GM12878 (cell line): ENCODE measurements at regions not wholly inside any gene's neighbourhood (a gene's known extent, or its start where the extent isn't known, plus 50 kb on each side); places are given as distances from the start of the nearest gene placed in this dataset.

Experiments used
- ATAC-seq: fragments of 200-7000 bp; cut with Tn5 transposase; 3 replicates; pipeline ENCODE4 v1.9.1; 2020; ENCODE audit warnings: mild to moderate bottlenecking, moderate library complexity
- BruUV-seq: library from RNA; stranded (reverse); fragments of 400-500 nt; replicated peaks from 2 replicates; lab custom pipeline; 2021; lab: Mats Ljungman, UMichigan
- CTCF ChIA-PET: fragments of 300-600 bp; sonication (Branson Sonifier 250); formaldehyde crosslinking; extraction: SDS; loops from one replicate; lab custom pipeline; 2021; ENCODE audit warnings: inconsistent platforms; lab: Yijun Ruan, JAX
- POLR2A ChIA-PET: fragments of 350-600 bp; formaldehyde crosslinking; extraction: SDS; loops from one replicate; lab custom pipeline; 2021; ENCODE audit warnings: inconsistent platforms; lab: Charles Lee
- RAD21 ChIA-PET: fragments of 300-600 bp; sonication (Branson Sonifier 250); formaldehyde crosslinking; loops from one replicate; lab custom pipeline; 2023; ENCODE audit warnings: antibody characterized with exemption; ENCODE audit not compliant: unreplicated experiment; lab: Charles Lee
- SMC1A ChIA-PET: fragments of 300-600 bp; sonication (Branson Sonifier 250); formaldehyde crosslinking; loops from one replicate; lab custom pipeline; 2023; ENCODE audit not compliant: unreplicated experiment, uncharacterized antibody; lab: Charles Lee
- DNase-seq: peaks from one replicate; pipeline ENCODE4 v3.0.0-alpha.2; 2011; ENCODE audit warnings: low read depth, low spot score
- FAIRE-seq: peaks from 3 replicates; lab custom pipeline; 2011; peaks lifted over from hg19 to GRCh38; lab: Jason Lieb, UNC
- H2AFZ ChIP-seq: 2 replicates; pipeline ENCODE4 v1.6.0; 2011; ENCODE audit warnings: low read depth, low read length, control low read depth; ENCODE audit not compliant: control insufficient read depth
- H3K27ac ChIP-seq: 2 replicates; pipeline ENCODE4 v1.5.1; 2011; ENCODE audit warnings: control low read depth; ENCODE audit not compliant: control insufficient read depth, insufficient read depth
- H3K27me3 ChIP-seq, 2 experiments: replicated peaks in 1 of 2; 2 replicates each; pipeline versions ENCODE4 v1.6.0 to v1.6.1; 2011; ENCODE audit warnings: low read length in 1 of 2; ENCODE audit not compliant: control insufficient read depth in 2 of 2, insufficient read depth in 2 of 2
- H3K36me3 ChIP-seq, 2 experiments: 2 replicates each; pipeline ENCODE4 v1.5.1; 2011; ENCODE audit warnings: low read length in 1 of 2; ENCODE audit not compliant: control insufficient read depth in 2 of 2, insufficient read depth in 2 of 2
- H3K4me1 ChIP-seq: 2 replicates; pipeline ENCODE4 v1.6.1; 2011; ENCODE audit warnings: mild to moderate bottlenecking, low read length, moderate library complexity, mixed read lengths; ENCODE audit not compliant: control insufficient read depth, insufficient read depth
- H3K4me2 ChIP-seq: 2 replicates; pipeline ENCODE4 v1.6.0; 2011; ENCODE audit warnings: control low read depth; ENCODE audit not compliant: control insufficient read depth, insufficient read depth
- H3K4me3 ChIP-seq: fragments of 200-600 bp; sonication (generic); 2 replicates; pipeline ENCODE4 v1.5.1; 2016
- H3K79me2 ChIP-seq: 2 replicates; pipeline ENCODE4 v1.6.0; 2011; ENCODE audit warnings: low read length; ENCODE audit not compliant: control insufficient read depth, insufficient read depth
- H3K9ac ChIP-seq: 2 replicates; pipeline ENCODE4 v1.8.0; 2011; ENCODE audit warnings: low read length, control low read depth, mixed read lengths; ENCODE audit not compliant: control insufficient read depth, insufficient read depth
- H3K9me3 ChIP-seq: replicated peaks from 3 replicates; pipeline ENCODE4 v1.5.1; 2011; ENCODE audit warnings: mild to moderate bottlenecking, low read length; ENCODE audit not compliant: control insufficient read depth, insufficient read depth
- H4K20me1 ChIP-seq: 2 replicates; pipeline ENCODE4 v1.6.0; 2011; ENCODE audit not compliant: control insufficient read depth, insufficient read depth
- ATF2 ChIP-seq: IDR thresholded peaks from 2 replicates; pipeline ENCODE4 v1.6.1; 2012; ENCODE audit warnings: low read length, inconsistent platforms
- E2F4 ChIP-seq: IDR thresholded peaks from 2 replicates; pipeline ENCODE4 v1.6.1; 2012; ENCODE audit warnings: low read depth, low read length, improper control_type of control experiment
- EED ChIP-seq: sonication (generic); IDR thresholded peaks from 2 replicates; pipeline ENCODE4 v1.6.1; 2016; ENCODE audit warnings: antibody characterized with exemption, low read depth
- FOXM1 ChIP-seq: IDR thresholded peaks from 2 replicates; pipeline ENCODE4 v1.6.1; 2012; ENCODE audit warnings: low read depth, mild to moderate bottlenecking, inconsistent platforms, low read length, moderate library complexity
- GATAD2B ChIP-seq: fragments of 450-650 bp; conservative IDR thresholded peaks from 2 replicates; pipeline ENCODE4 v1.6.1; 2017; ENCODE audit warnings: low read depth, mild to moderate bottlenecking, moderate library complexity
- HCFC1 ChIP-seq: fragments of 150-350 bp; IDR thresholded peaks from 2 replicates; pipeline ENCODE4 v1.6.1; 2014; ENCODE audit warnings: low read length
- IRF4 ChIP-seq: IDR thresholded peaks from 2 replicates; pipeline ENCODE4 v1.6.1; 2011; ENCODE audit warnings: low read depth, low read length
- MAX ChIP-seq: IDR thresholded peaks from 2 replicates; pipeline ENCODE4 v1.6.1; 2012; ENCODE audit warnings: low read depth, low read length, improper control_type of control experiment
- NR2C2 ChIP-seq: IDR thresholded peaks from 2 replicates; pipeline ENCODE4 v1.6.1; 2011; ENCODE audit warnings: borderline replicate concordance, low read depth; ENCODE audit not compliant: control insufficient read depth, insufficient read length
- PML ChIP-seq: IDR thresholded peaks from 2 replicates; pipeline ENCODE4 v1.6.1; 2012; ENCODE audit warnings: low read length, inconsistent platforms
- POLR2AphosphoS2 ChIP-seq: IDR thresholded peaks from 2 replicates; pipeline ENCODE4 v1.6.1; 2011; ENCODE audit warnings: low read depth, mild to moderate bottlenecking, low read length, improper control_type of control experiment, moderate library complexity
- RB1 ChIP-seq: fragments of 450-650 bp; formaldehyde crosslinking; IDR thresholded peaks from 2 replicates; pipeline ENCODE4 v1.6.1; 2017; ENCODE audit warnings: mild to moderate bottlenecking, borderline replicate concordance
- SMAD1 ChIP-seq: fragments of 450-650 bp; IDR thresholded peaks from 2 replicates; pipeline ENCODE4 v1.6.1; 2018; ENCODE audit warnings: mild to moderate bottlenecking, low read depth; ENCODE audit not compliant: partially characterized antibody
- SP1 ChIP-seq: IDR thresholded peaks from one replicate; pipeline ENCODE4 v1.6.1; 2011; ENCODE audit warnings: low read depth, low read length
- WRNIP1 ChIP-seq: IDR thresholded peaks from 2 replicates; pipeline ENCODE4 v1.6.1; 2011; ENCODE audit warnings: low read depth, low read length, improper control_type of control experiment, borderline replicate concordance
- ZNF217 ChIP-seq: fragments of 450-650 bp; IDR thresholded peaks from 2 replicates; pipeline ENCODE4 v1.6.1; 2017; ENCODE audit warnings: antibody characterized with exemption, mild to moderate bottlenecking
- ZNF622 ChIP-seq: fragments of 450-650 bp; IDR thresholded peaks from 2 replicates; pipeline ENCODE4 v1.6.1; 2017; ENCODE audit warnings: mild to moderate bottlenecking, inconsistent platforms
- ZSCAN29 ChIP-seq: fragments of 450-650 bp; IDR thresholded peaks from 2 replicates; pipeline ENCODE4 v1.6.1; 2017; ENCODE audit warnings: mild to moderate bottlenecking, moderate library complexity
- in situ Hi-C: fragments of 300-500 bp; cut with MboI; formaldehyde crosslinking; loops from 9 replicates; pipeline ENCODE4 v1.14.3; 2018; ENCODE audit warnings: mixed read lengths
- intact Hi-C: fragments of 100-400 bp; cut with micrococcal nuclease; formaldehyde crosslinking; loops from one replicate; pipeline ENCODE4 v1.14.2; 2022; ENCODE audit not compliant: unreplicated experiment
- TF ChIP-seq, protein P1 (sequence below): fragments of 450-650 bp; IDR thresholded peaks from 2 replicates; pipeline ENCODE4 v1.6.1; 2018; ENCODE audit warnings: borderline replicate concordance, mild to moderate bottlenecking; ENCODE audit not compliant: partially characterized antibody
- TF ChIP-seq, protein P2 (sequence below): fragments of 450-650 bp; IDR thresholded peaks from 2 replicates; pipeline ENCODE4 v1.6.1; 2017; ENCODE audit warnings: mild to moderate bottlenecking, low read depth, inconsistent platforms; ENCODE audit not compliant: poor library complexity, severe bottlenecking

- no peak for TF ChIP-seq EED
- TF ChIP-seq ZSCAN29: no peak
- no peak for TF ChIP-seq ZNF622
- no peak for TF ChIP-seq POLR2AphosphoS2
- TF ChIP-seq SP1: no peak
- no peak for TF ChIP-seq SMAD1
- TF ChIP-seq E2F4: no peak
- no peak for TF ChIP-seq NR2C2
- TF ChIP-seq PML: no peak
- no peak for TF ChIP-seq IRF4
- TF ChIP-seq HCFC1: no peak
- TF ChIP-seq, protein P1, sequence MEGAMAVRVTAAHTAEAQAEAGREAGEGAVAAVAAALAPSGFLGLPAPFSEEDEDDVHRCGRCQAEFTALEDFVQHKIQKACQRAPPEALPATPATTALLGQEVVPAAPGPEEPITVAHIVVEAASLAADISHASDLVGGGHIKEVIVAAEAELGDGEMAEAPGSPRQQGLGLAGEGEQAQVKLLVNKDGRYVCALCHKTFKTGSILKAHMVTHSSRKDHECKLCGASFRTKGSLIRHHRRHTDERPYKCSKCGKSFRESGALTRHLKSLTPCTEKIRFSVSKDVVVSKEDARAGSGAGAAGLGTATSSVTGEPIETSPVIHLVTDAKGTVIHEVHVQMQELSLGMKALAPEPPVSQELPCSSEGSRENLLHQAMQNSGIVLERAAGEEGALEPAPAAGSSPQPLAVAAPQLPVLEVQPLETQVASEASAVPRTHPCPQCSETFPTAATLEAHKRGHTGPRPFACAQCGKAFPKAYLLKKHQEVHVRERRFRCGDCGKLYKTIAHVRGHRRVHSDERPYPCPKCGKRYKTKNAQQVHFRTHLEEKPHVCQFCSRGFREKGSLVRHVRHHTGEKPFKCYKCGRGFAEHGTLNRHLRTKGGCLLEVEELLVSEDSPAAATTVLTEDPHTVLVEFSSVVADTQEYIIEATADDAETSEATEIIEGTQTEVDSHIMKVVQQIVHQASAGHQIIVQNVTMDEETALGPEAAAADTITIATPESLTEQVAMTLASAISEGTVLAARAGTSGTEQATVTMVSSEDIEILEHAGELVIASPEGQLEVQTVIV: no peak
- no peak for TF ChIP-seq ZNF217
- TF ChIP-seq WRNIP1: no peak
- TF ChIP-seq FOXM1: no peak
- TF ChIP-seq RB1: no peak
- no peak for TF ChIP-seq MAX
- TF ChIP-seq ATF2: no peak
- no peak for TF ChIP-seq GATAD2B
- TF ChIP-seq, protein P2, sequence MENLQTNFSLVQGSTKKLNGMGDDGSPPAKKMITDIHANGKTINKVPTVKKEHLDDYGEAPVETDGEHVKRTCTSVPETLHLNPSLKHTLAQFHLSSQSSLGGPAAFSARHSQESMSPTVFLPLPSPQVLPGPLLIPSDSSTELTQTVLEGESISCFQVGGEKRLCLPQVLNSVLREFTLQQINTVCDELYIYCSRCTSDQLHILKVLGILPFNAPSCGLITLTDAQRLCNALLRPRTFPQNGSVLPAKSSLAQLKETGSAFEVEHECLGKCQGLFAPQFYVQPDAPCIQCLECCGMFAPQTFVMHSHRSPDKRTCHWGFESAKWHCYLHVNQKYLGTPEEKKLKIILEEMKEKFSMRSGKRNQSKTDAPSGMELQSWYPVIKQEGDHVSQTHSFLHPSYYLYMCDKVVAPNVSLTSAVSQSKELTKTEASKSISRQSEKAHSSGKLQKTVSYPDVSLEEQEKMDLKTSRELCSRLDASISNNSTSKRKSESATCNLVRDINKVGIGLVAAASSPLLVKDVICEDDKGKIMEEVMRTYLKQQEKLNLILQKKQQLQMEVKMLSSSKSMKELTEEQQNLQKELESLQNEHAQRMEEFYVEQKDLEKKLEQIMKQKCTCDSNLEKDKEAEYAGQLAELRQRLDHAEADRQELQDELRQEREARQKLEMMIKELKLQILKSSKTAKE: no peak
- H2AFZ ChIP-seq: no peak overlapping the region
- H3K27ac ChIP-seq: no peak overlapping the region
- intact Hi-C loops (no loop called here), in situ Hi-C loops (no loop called here)
- ATAC-seq (no peak), FAIRE-seq (no peak), DNase-seq (no peak)
- H3K4me2 ChIP-seq: no peak overlapping the region
- H3K9ac ChIP-seq: no peak overlapping the region
- no peak overlapping the region for H3K4me3 ChIP-seq
- RAD21 ChIA-PET: no interaction called here
- POLR2A ChIA-PET: interaction anchor here (0.6 kb wide), 1 partner anchor 355 kb away, joined by 3 read pairs; no protein-coding TSS in a partner anchor
- H3K9me3 ChIP-seq: no peaks in the 10 kb centered on the region
- H3K79me2 ChIP-seq: no peaks in the 10 kb centered on the region
- SMC1A ChIA-PET: interaction anchor here (0.7 kb wide), 1 partner anchor 9 kb away, joined by 3 read pairs; no protein-coding TSS in a partner anchor
- no TSS peak for BruUV-seq
- H4K20me1 ChIP-seq: no peaks in the 10 kb centered on the region
- H3K36me3 ChIP-seq: no peaks in the 10 kb centered on the region
- CTCF ChIA-PET: no interaction called here
- no peaks in the 10 kb centered on the region for H3K4me1 ChIP-seq
- no peaks in the 10 kb centered on the region for H3K27me3 ChIP-seq
Observed at GRCh38 chr9:75463871-75464270, 375.6 kb downstream of the OSTF1 start.
